HepG2 (cell line): ENCODE measurements at regions not wholly inside any gene's neighbourhood (a gene's known extent, or its start where the extent isn't known, plus 50 kb on each side); places are given as distances from the start of the nearest gene placed in this dataset.

Experiments
- ATAC-seq: fragments of 200-7000 bp; cut with Tn5 transposase; 3 replicates; pipeline ENCODE4 v1.9.1; 2020; ENCODE audit warnings: mild to moderate bottlenecking, moderate library complexity
- BruUV-seq: library from RNA; stranded (reverse); fragments of 400-500 nt; replicated peaks from 2 replicates; lab custom pipeline; 2021; lab: Mats Ljungman, UMichigan
- CTCF ChIA-PET: fragments of 300-600 bp; formaldehyde crosslinking; extraction: SDS; loops from one replicate; lab custom pipeline; 2021; ENCODE audit warnings: low total read pairs, inconsistent platforms, low intra/inter-chr PET ratio; lab: Yijun Ruan, JAX
- POLR2A ChIA-PET: fragments of 350-600 bp; sonication (Branson Sonifier 250); formaldehyde crosslinking; loops from one replicate; lab custom pipeline; 2020; ENCODE audit warnings: antibody characterized with exemption, inconsistent platforms; lab: Yijun Ruan, JAX
- DNase-seq: peaks from one replicate; pipeline ENCODE4 v3.0.0-alpha.2; 2015; ENCODE audit warnings: low spot score
- FAIRE-seq: peaks from 3 replicates; lab custom pipeline; 2011; peaks lifted over from hg19 to GRCh38; lab: Jason Lieb, UNC
- H2AFZ ChIP-seq: one replicate; pipeline ENCODE4 v1.6.1; 2011; ENCODE audit warnings: low read length, inconsistent platforms
- H3K27ac ChIP-seq: fragments of 300-600 bp; 3 replicates; pipeline ENCODE4 v1.8.0; 2011; ENCODE audit warnings: mixed run types, mild to moderate bottlenecking, mixed read lengths, low read length, inconsistent platforms; ENCODE audit not compliant: insufficient read depth; ENCODE audit errors: extremely low read length
- H3K27me3 ChIP-seq, 2 experiments: fragments of 200-600 bp in 1 of 2; 2 replicates in 1 of 2; 3 replicates in 1 of 2; pipeline versions ENCODE4 v1.6.0 to v1.8.0; 2011; ENCODE audit warnings: low read length in 2 of 2, mild to moderate bottlenecking in 2 of 2, moderate library complexity in 2 of 2, inconsistent platforms in 1 of 2; ENCODE audit not compliant: insufficient read depth in 2 of 2, control insufficient read depth in 1 of 2
- H3K36me3 ChIP-seq, 2 experiments: fragments of 200-600 bp in 1 of 2; replicated peaks in 1 of 2; 2 replicates in 1 of 2; 3 replicates in 1 of 2; pipeline versions ENCODE4 v1.5.1 to v1.8.0; 2011; ENCODE audit warnings: low read length in 2 of 2, inconsistent platforms in 1 of 2; ENCODE audit not compliant: insufficient read depth in 2 of 2, control insufficient read depth in 1 of 2
- H3K4me1 ChIP-seq: 2 replicates; pipeline ENCODE4 v1.5.1; 2012; ENCODE audit warnings: low read length, inconsistent platforms; ENCODE audit not compliant: insufficient read depth
- H3K4me2 ChIP-seq: 2 replicates; pipeline ENCODE4 v1.6.0; 2011; ENCODE audit warnings: low read depth, low read length, inconsistent platforms
- H3K4me3 ChIP-seq, 3 experiments: fragments of 200-600 bp in 1 of 3; sonication (generic), shearing (Covaris generic) in 1 of 3; replicated peaks in 1 of 3; 2 replicates each; pipeline ENCODE4 v1.5.1; 2011 to 2016; ENCODE audit warnings: low read length in 3 of 3, inconsistent platforms in 2 of 3, low read depth in 2 of 3, mild to moderate bottlenecking in 2 of 3, control low read depth in 1 of 3, mixed read lengths in 1 of 3; ENCODE audit not compliant: insufficient read depth in 1 of 3
- H3K79me2 ChIP-seq: one replicate; pipeline ENCODE4 v1.6.1; 2011; ENCODE audit warnings: low read length, inconsistent platforms; ENCODE audit not compliant: insufficient read depth
- H3K9ac ChIP-seq: 2 replicates; pipeline ENCODE4 v1.6.0; 2011; ENCODE audit warnings: mild to moderate bottlenecking, low read depth, low read length, inconsistent platforms; ENCODE audit not compliant: insufficient read depth
- H3K9me3 ChIP-seq: 2 replicates; pipeline ENCODE4 v1.5.1; 2012; ENCODE audit warnings: mild to moderate bottlenecking, low read length
- H4K20me1 ChIP-seq: 2 replicates; pipeline ENCODE4 v1.6.0; 2011; ENCODE audit warnings: inconsistent platforms, mild to moderate bottlenecking, low read length, moderate library complexity; ENCODE audit not compliant: insufficient read depth
- CEBPG ChIP-seq: IDR thresholded peaks from 2 replicates; pipeline ENCODE4 v1.6.1; 2016
- CTCF ChIP-seq: sonication (generic); formaldehyde crosslinking; IDR thresholded peaks from 2 replicates; pipeline ENCODE4 v1.5.0; 2020; ENCODE audit warnings: mild to moderate bottlenecking, missing genetic modification reagents, moderate library complexity
- GLMP ChIP-seq: sonication (generic); formaldehyde crosslinking; IDR thresholded peaks from 2 replicates; pipeline ENCODE4 v1.9.0; 2021; ENCODE audit warnings: missing genetic modification reagents, mild to moderate bottlenecking, borderline replicate concordance
- HDAC6 ChIP-seq: fragments of 200-600 bp; sonication (generic); IDR thresholded peaks from 2 replicates; pipeline ENCODE4 v1.7.0; 2017; ENCODE audit warnings: mild to moderate bottlenecking, antibody characterized with exemption, low read length, low read depth
- NCOR1 ChIP-seq: fragments of 200-600 bp; sonication (generic); IDR thresholded peaks from 2 replicates; pipeline ENCODE4 v1.7.0; 2017; ENCODE audit warnings: antibody characterized with exemption, low read length, borderline replicate concordance
- NR1H2 ChIP-seq: sonication (generic); formaldehyde crosslinking; IDR thresholded peaks from 2 replicates; pipeline ENCODE4 v1.8.1; 2022; ENCODE audit warnings: low read depth, missing genetic modification reagents, borderline replicate concordance
- RAD21 ChIP-seq: fragments of 450-650 bp; formaldehyde crosslinking; IDR thresholded peaks from 2 replicates; pipeline ENCODE4 v1.5.0; 2020; ENCODE audit warnings: mild to moderate bottlenecking
- REPIN1 ChIP-seq: sonication (generic); formaldehyde crosslinking; IDR thresholded peaks from 2 replicates; pipeline ENCODE4 v1.8.0; 2022; ENCODE audit warnings: missing genetic modification reagents, low read depth, mild to moderate bottlenecking, borderline replicate concordance
- RFX1 ChIP-seq: fragments of 450-650 bp; IDR thresholded peaks from 2 replicates; pipeline ENCODE4 v1.6.1; 2017
- SMC3 ChIP-seq: IDR thresholded peaks from 2 replicates; pipeline ENCODE4 v1.6.1; 2011; ENCODE audit warnings: low read length, improper control_type of control experiment
- STAG1 ChIP-seq: sonication (generic); formaldehyde crosslinking; IDR thresholded peaks from 2 replicates; pipeline ENCODE4 v1.4.0; 2020; ENCODE audit warnings: missing genetic modification reagents
- TCF12 ChIP-seq, 2 experiments: fragments of 450-650 bp in 1 of 2; sonication (generic) in 1 of 2; formaldehyde crosslinking in 1 of 2; IDR thresholded peaks; 2 replicates each; pipeline versions ENCODE4 v1.6.1 to v1.8.0; 2017 to 2022; ENCODE audit warnings: antibody characterized with exemption in 1 of 2, mild to moderate bottlenecking in 1 of 2, missing genetic modification reagents in 1 of 2, moderate library complexity in 1 of 2
- ZBTB2 ChIP-seq: sonication (generic); formaldehyde crosslinking; IDR thresholded peaks from 2 replicates; pipeline ENCODE4 v1.8.0; 2022; ENCODE audit warnings: low read depth, missing genetic modification reagents
- ZNF10 ChIP-seq: sonication (generic); formaldehyde crosslinking; IDR thresholded peaks from 2 replicates; pipeline ENCODE4 v1.4.0; 2020; ENCODE audit warnings: mild to moderate bottlenecking, low read depth, missing genetic modification reagents, borderline replicate concordance
- WGBS: methylation state at CpG from one replicate; pipeline ENCODE4 v1.1.6; 2017; ENCODE audit warnings: low lambda C conversion rate; 5-methylcytosine and 5-hydroxymethylcytosine counted together
- in situ Hi-C: cut with HindIII; loops from 2 replicates; pipeline ENCODE4 v1.10.0; 2017; ENCODE audit warnings: low pct_unique_long_range_greater_than_20kb; ENCODE audit not compliant: extremely low pct_ligation_motif_present
- intact Hi-C: fragments of 100-400 bp; cut with micrococcal nuclease; formaldehyde crosslinking; loops from one replicate; pipeline ENCODE4 v1.10.0; 2022; ENCODE audit not compliant: unreplicated experiment

DNA sequence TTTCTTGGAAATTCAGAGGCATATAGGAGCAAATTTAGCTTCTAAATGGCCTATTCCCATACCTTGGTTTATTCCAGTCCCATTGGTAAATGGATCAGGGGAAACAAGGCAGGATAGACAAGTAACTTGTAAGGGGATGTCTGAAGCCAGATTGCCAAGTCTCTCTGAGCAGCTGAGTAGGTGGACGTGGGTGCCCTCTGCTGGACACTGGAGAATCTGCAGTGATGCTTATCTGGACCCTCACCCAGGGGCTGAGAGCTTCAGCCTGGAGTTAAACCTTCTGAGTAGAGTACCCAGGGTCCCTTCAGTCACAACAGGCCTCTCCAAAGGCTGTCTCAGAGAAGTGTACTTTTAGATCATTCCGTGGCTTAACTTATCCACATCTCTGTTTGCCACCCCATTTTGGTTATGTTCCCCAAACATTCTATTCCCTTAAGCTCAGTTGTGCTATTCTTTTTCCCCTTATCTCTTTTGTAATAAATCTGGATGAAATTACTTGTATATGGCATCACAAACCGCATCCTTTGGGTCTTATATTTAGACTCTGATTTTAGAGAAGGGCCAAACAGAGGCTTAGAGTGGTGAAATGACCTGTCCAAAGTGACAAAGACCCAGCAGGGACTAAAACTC is 218.3 kb upstream of the GLRA1 start:
- H3K4me1 ChIP-seq, result no peaks in the 10 kb centered on the region
- no peak overlapping the region for H3K4me2 ChIP-seq
- H3K27me3 ChIP-seq, result peaks cover 0 to 6% of the 10 kb centered on the region in 2 experiments; a peak in 1 of 5 replicates
- intact Hi-C loops, result loop anchor here (1.0 to 5.0 kb wide), 2 partner anchors 318 to 371 kb away; partner anchors contain the start of gene G3BP1
- no TSS peak for BruUV-seq
- H4K20me1 ChIP-seq, result no peaks in the 10 kb centered on the region
- ChIA-PET POLR2A (interaction anchor here (1.5 kb wide), 1 partner anchor 372 kb away, joined by 4 read pairs; the partner anchor contains the start of gene G3BP1), CTCF (interaction anchor here (2.9 kb wide), 1 partner anchor 318 kb away, joined by 36 read pairs; no protein-coding TSS in a partner anchor)
- H3K9ac ChIP-seq, result no peak overlapping the region
- H3K9me3 ChIP-seq, result no peaks in the 10 kb centered on the region
- DNase-seq (peak; percentile 43), FAIRE-seq (peak; percentile 58), ATAC-seq (peak; percentile 94)
- TF ChIP-seq STAG1 (CRISPR knock-in tag) (peak; percentile 77), RAD21 (CRISPR knock-in tag) (peak; percentile 58; the same call in 1 of the 2 replicates), CTCF (CRISPR knock-in tag) (peak; percentile 84), SMC3 (peak; percentile 87), NR1H2 (no peak)
- H3K36me3 ChIP-seq, result no peaks in the 10 kb centered on the region
- H3K27ac ChIP-seq, result no peak overlapping the region
- no peak overlapping the region for H3K4me3 ChIP-seq
- WGBS, result 6% methylated on average over 2 of the region's 3 CpGs
- in situ Hi-C loops, result loop anchor here (5.0 kb wide), 1 partner anchor 316 kb away; no protein-coding TSS in a partner anchor
- no peak overlapping the region for H2AFZ ChIP-seq
- no peaks in the 10 kb centered on the region for H3K79me2 ChIP-seq

DNA sequence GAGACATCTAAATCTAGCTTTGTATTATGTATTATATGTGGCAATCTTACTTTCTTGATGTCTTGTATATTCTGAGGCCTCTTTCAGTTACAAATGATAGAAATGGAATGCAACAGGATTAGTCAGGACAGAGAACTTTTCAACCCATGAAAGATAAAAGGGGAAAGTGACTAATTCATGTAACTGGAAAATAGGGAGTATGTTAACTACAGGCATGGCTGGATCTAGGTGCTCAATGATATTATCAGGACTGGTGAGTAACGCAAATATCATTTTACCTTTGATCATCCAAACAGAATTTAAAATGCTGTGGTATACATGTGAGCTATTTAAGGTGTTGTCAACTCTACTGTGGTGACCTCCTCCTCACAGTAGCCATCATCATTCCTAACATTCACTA is 215.7 kb upstream of the GLRA1 start:
- Histone ChIP-seq H3K4me2 (no peak overlapping the region), H3K9ac (no peak overlapping the region), H3K27me3 (no peaks in the 10 kb centered on the region), H3K9me3 (no peaks in the 10 kb centered on the region), H4K20me1 (no peaks in the 10 kb centered on the region), H3K79me2 (no peaks in the 10 kb centered on the region), H3K4me3 (no peak overlapping the region), H3K4me1 (no peaks in the 10 kb centered on the region), H2AFZ (no peak overlapping the region), H3K36me3 (no peaks in the 10 kb centered on the region), H3K27ac (no peak overlapping the region)
- ChIA-PET POLR2A (no interaction called here), CTCF (no interaction called here)
- ATAC-seq, result no peak
- WGBS, result 11% methylated on average over 1 of the region's 1 CpG
- in situ Hi-C loops (loop anchor here (5.0 kb wide), 1 partner anchor 313 kb away; no protein-coding TSS in a partner anchor), intact Hi-C loops (loop anchor here (5.0 kb wide), 1 partner anchor 368 kb away; the partner anchor contains the start of gene G3BP1)
- BruUV-seq, result no TSS peak
- DNase-seq, result no peak
- FAIRE-seq, result no peak
- no peak for TF ChIP-seq ZNF10 (CRISPR knock-in tag)
- no peak for TF ChIP-seq ZBTB2
- no peak for TF ChIP-seq NCOR1
- no peak for TF ChIP-seq CEBPG (CRISPR knock-in tag)
- no peak for TF ChIP-seq HDAC6
- no peak for TF ChIP-seq TCF12 (IDR thresholded peaks at IDR 0.05)
- no peak for TF ChIP-seq TCF12 (CRISPR knock-in tag; IDR thresholded peaks at IDR 0.05)
- TF ChIP-seq RFX1, result no peak
- TF ChIP-seq REPIN1 (CRISPR knock-in tag), result no peak
- TF ChIP-seq GLMP (CRISPR knock-in tag), result no peak
